ENCODE measurements at regions not wholly inside any gene's neighbourhood (a gene's known extent, or its start where the extent isn't known, plus 50 kb on each side); places are given as distances from the start of the nearest gene placed in this dataset.

DNA sequence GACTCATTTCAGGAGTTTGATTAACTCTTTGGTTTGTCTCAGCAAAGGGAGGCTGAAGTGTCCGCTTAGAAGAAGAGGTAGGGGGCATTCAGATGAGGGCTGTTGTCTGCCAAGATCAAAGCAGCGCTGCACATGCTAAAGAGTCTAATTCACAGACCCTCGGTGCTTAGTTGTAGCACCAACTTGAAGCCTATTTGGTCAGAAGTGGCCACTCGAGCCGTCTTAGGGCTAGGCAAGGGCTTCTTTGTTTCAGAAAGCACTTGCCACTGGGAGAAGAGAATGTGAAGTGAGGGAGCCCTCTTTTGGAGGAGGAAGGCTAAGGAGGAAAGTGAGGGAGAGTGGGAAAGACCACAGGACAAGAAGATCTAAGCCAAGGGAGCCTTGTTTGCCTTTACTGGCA is 313.4 kb upstream of the TMTC4 start:
- TF ChIP-seq, protein P1, sequence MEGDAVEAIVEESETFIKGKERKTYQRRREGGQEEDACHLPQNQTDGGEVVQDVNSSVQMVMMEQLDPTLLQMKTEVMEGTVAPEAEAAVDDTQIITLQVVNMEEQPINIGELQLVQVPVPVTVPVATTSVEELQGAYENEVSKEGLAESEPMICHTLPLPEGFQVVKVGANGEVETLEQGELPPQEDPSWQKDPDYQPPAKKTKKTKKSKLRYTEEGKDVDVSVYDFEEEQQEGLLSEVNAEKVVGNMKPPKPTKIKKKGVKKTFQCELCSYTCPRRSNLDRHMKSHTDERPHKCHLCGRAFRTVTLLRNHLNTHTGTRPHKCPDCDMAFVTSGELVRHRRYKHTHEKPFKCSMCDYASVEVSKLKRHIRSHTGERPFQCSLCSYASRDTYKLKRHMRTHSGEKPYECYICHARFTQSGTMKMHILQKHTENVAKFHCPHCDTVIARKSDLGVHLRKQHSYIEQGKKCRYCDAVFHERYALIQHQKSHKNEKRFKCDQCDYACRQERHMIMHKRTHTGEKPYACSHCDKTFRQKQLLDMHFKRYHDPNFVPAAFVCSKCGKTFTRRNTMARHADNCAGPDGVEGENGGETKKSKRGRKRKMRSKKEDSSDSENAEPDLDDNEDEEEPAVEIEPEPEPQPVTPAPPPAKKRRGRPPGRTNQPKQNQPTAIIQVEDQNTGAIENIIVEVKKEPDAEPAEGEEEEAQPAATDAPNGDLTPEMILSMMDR (IDR thresholded peaks at IDR 0.05): no peak
- TF ChIP-seq POLR2A (IDR thresholded peaks at IDR 0.05) (no peak), POLR2AphosphoS5 (IDR thresholded peaks at IDR 0.05; ENCODE audit: insufficient read depth in 1 of 2, low read depth in 1 of 2) (no peak)

All from vagina (tissue), 2 donors.